HuH-7.5 (cell line): ENCODE measurements at regions not wholly inside any gene's neighbourhood (a gene's known extent, or its start where the extent isn't known, plus 50 kb on each side); places are given as distances from the start of the nearest gene placed in this dataset.
A peak's percentile ranks its signal among the peaks of the same experiment; 100 is the strongest.

Experiments used
- DNase-seq: peaks from one replicate; pipeline ENCODE4 v3.0.0; 2011; ENCODE audit warnings: low spot score

DNA sequence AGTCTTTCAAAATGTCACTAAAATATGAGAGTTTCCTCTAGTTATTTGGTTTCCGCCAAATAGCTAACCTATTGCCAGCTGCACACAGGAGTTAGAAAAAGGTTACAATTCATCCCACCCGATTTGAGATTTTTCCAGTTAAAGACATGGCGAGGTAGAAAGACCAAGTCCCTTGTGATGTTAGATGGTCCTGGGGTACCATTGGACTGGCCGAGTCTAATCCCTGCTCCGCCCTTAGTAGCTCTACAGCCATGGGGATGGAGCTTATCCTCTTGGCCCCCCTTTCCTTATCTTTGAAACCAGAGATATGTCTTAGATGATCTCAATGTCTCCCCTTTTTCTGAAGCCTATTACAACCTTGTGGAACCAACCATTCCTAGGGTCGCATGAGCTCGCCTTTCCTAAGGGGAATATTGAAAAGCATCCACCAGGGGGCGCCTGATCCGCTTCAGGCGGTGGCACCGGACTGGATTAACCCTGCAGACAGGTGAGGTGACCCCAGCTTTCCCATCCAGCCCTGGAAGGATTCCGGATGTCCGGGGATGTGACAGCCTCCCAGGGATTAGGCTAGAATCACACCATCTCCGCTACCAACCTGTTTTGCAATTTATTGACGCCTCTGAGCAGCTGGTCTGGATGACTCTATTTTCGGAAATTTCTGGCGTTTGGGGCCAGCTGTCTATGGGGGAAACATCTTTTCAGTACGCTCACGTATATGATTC lies 68.3 kb upstream of the SIM2 start:
- peak; percentile 41 for DNase-seq

DNA sequence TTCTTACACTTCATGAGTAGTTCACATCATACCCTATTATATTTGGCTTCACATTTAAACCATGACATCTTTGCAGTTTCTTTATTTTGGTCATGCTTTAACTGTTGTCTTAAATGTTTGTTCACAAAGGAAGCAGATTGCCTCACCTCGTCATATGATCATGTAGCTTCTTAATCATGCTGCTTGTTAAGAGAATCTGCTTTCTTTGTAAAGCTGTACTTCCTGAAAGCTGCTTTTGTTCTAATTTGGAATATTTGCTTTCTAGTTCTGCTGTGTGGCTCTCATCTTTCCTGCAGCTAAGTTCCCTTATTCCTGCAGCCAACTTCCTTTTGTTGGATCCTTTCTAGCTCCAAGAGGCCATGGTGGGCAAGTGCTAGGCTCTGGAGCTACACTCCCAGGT lies 62.9 kb upstream of the SIM2 start:
- no peak for DNase-seq

- DNase-seq, result no peak
Measured at GRCh38 chr21:36636439-36636838, 62.5 kb upstream of the SIM2 start.

DNA sequence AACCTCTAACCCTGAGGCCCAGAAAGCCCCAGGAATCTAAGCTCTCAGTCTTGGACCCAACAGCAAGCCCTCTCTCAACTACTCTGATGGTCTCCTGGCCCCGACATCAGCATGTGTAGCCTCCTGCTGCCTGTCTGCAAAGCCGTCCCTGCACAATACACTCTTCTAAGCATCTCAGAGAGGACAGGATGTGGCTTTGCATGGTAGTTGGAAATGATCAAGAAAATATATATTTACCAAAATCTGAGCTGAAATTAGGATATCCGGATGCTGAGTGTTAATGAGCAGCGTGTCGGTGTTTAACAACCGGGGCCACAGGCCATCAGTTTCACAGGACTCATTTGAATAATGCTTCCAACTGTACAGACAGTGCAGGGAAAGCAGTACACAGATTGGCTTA lies 59.1 kb upstream of the SIM2 start:
- DNase-seq, result no peak

- DNase-seq, result no peak
Measured at GRCh38 chr21:36640174-36640720, 58.7 kb upstream of the SIM2 start.

- DNase-seq, result no peak
Measured at GRCh38 chr21:36640721-36641244, 58.1 kb upstream of the SIM2 start.

DNA sequence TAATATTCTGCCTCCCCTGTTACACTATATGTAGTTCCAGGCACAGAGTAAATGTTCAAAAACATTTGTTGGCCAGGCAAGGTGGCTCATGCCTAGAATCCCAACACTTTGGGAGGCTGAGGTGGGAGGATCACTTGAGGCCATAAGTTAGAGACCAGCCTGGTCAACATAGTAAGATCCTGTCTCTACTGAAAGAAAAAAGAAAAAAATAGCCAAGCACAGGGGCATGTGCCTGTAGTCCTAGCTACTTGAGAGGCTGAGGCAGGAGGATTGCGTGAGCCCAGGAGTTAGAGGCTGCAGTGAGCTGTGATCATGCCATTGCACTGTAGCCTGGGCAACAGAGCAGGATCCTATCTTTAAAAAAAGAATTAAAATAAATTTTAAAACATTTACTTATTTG lies 57.6 kb upstream of the SIM2 start:
- no peak for DNase-seq

- DNase-seq, result no peak
Measured at GRCh38 chr21:36641886-36642285, 57.0 kb upstream of the SIM2 start.

- DNase-seq, result no peak
Measured at GRCh38 chr21:36642777-36643176, 56.1 kb upstream of the SIM2 start.

- DNase-seq, result no peak
Measured at GRCh38 chr21:36643374-36644250, 55.3 kb upstream of the SIM2 start.

GRCh38 chr21:36646011-36646410 lies 52.9 kb upstream of the SIM2 start:
- no peak for DNase-seq

GRCh38 chr21:36646645-36647044 lies 52.3 kb upstream of the SIM2 start:
- DNase-seq, result no peak

GRCh38 chr21:36647279-36648093 lies 51.4 kb upstream of the SIM2 start:
- peak; percentile 20 for DNase-seq
